ENCODE measurements at regions not wholly inside any gene's neighbourhood (a gene's known extent, or its start where the extent isn't known, plus 50 kb on each side); places are given as distances from the start of the nearest gene placed in this dataset.

DNA sequence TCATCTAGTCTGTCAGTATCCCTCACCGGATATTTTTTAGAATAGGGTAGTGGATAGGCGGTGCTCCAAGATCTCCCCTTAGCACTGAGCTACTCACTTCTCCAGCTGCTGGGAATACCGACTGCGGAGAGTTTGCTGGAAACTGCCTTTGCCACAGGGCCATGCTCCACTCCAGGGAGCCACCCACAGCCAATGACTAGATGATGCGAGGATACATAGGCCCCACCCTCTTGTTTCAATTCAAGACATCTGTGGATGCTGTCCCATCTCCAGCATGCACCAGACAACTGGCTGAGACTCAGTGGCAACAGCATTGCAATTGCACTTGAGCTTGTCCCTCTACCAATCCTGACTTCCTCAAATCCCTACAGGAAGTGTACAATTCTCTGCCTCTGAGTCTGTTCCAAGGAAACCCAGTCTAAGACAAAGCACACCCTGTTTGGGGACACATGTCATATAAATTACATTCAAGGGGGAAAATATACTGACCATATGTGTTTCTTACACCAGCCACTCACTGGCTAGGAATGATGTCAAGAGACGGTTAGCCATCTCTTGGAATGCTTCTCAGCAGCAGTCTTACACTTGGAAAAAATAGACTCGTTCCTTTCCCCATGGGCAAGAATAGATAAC is 312.6 kb upstream of the KIF2A start:
- H3K23me2 ChIP-seq (ENCODE audit: low read depth, low read length), result no peaks in the 10 kb centered on the region
- ChIA-PET CTCF (ENCODE audit: partially characterized antibody) (interaction anchor here (0.7 to 1.3 kb wide), 2 partner anchors 12 to 23 kb away, joined by 3 read pairs; no protein-coding TSS in a partner anchor), POLR2A (ENCODE audit: partially characterized antibody) (no interaction called here)
- no peak overlapping the region for H4K8ac ChIP-seq (ENCODE audit: extremely low read depth, insufficient read depth, low read length)
- no peak overlapping the region for H4K91ac ChIP-seq (replicated peaks; ENCODE audit: insufficient read length, low read length)
- H2BK15ac ChIP-seq (ENCODE audit: low read length), result no peak overlapping the region
- H2AFZ ChIP-seq (ENCODE audit: low read length), result 0 out of 2 replicates have a peak overlapping the region, but pooled peaks have one; percentile 34
- no peak overlapping the region for H2BK5ac ChIP-seq (ENCODE audit: low read depth, low read length)
- H4K5ac ChIP-seq (ENCODE audit: insufficient read length, low read depth, low read length), result no peak overlapping the region
- H2AK5ac ChIP-seq (ENCODE audit: low read depth, low read length), result no peak overlapping the region
- H2BK20ac ChIP-seq (ENCODE audit: low read length), result no peak overlapping the region
- H3K79me2 ChIP-seq (ENCODE audit: control insufficient read depth in 1 of 2, insufficient read depth in 2 of 2, low read length in 2 of 2), result no peaks in the 10 kb centered on the region
- 93% methylated on average over 7 of the region's 7 CpGs; no CpG with 5 or more reads in 1 of the 2 experiments for WGBS, 2 experiments (ENCODE audit: extremely low coverage in 1 of 2, insufficient coverage in 1 of 2, insufficient read length in 1 of 2, insufficient replicate concordance in 2 of 2, low coverage in 1 of 2, low lambda C conversion rate in 2 of 2, missing lambda C conversion rate in 1 of 2)
- no peak overlapping the region for H3K14ac ChIP-seq (ENCODE audit: insufficient read length)
- no peak overlapping the region for H3K9ac ChIP-seq (replicated peaks in 1 of 4; ENCODE audit: extremely low read depth in 1 of 4, low read depth in 3 of 4, low read length in 3 of 4)
- no peaks in the 10 kb centered on the region for H3K4me1 ChIP-seq (replicated peaks in 1 of 4; ENCODE audit: control insufficient read depth in 3 of 4, insufficient read depth in 4 of 4, low read length in 3 of 4)
- no peak overlapping the region for H3K4ac ChIP-seq (replicated peaks; ENCODE audit: insufficient read length, low read depth, low read length)
- H3K18ac ChIP-seq (ENCODE audit: extremely low read depth, low read length), result peak overlapping the region; percentile 53; the same call in 1 of the 2 replicates
- H2BK12ac ChIP-seq (ENCODE audit: low read depth, low read length), result no peak overlapping the region
- no peak overlapping the region for H3K23ac ChIP-seq (ENCODE audit: insufficient read length)
- no peaks in the 10 kb centered on the region for H4K20me1 ChIP-seq (replicated peaks in 1 of 2; ENCODE audit: control insufficient read depth in 1 of 2, insufficient read depth in 2 of 2, low read length in 2 of 2)
- H3K56ac ChIP-seq (replicated peaks; ENCODE audit: insufficient read length, low read depth, low read length), result no peak overlapping the region
- no peak for DNase-seq (ENCODE audit: low read depth in 1 of 2, low spot score in 2 of 2)
- H2BK120ac ChIP-seq (replicated peaks; ENCODE audit: low read depth, low read length), result no peak overlapping the region
- no peaks in the 10 kb centered on the region for H3K27me3 ChIP-seq (replicated peaks in 1 of 4; ENCODE audit: control insufficient read depth in 3 of 4, extremely low read depth in 1 of 4, insufficient read depth in 3 of 4, low read length in 3 of 4)
- no peak for FAIRE-seq
- no peak overlapping the region for H3K4me3 ChIP-seq (ENCODE audit: extremely low read depth in 1 of 4, insufficient read depth in 2 of 4, low read depth in 3 of 4, low read length in 4 of 4)
- H3K79me1 ChIP-seq (ENCODE audit: low read depth, low read length), result no peaks in the 10 kb centered on the region
- no peak overlapping the region for H3K4me2 ChIP-seq (ENCODE audit: insufficient read depth in 1 of 2, low read depth in 2 of 2, low read length in 2 of 2)
- H3K36me3 ChIP-seq (ENCODE audit: control insufficient read depth in 2 of 4, insufficient read depth in 4 of 4, low read length in 3 of 4), result no peaks in the 10 kb centered on the region
- no peaks in the 10 kb centered on the region for H3K9me3 ChIP-seq (ENCODE audit: insufficient read depth in 2 of 2, low read depth in 1 of 2, low read length in 1 of 2)
- no peak overlapping the region for H3K27ac ChIP-seq (ENCODE audit: low read depth, low read length)
- TF ChIP-seq, protein P1, sequence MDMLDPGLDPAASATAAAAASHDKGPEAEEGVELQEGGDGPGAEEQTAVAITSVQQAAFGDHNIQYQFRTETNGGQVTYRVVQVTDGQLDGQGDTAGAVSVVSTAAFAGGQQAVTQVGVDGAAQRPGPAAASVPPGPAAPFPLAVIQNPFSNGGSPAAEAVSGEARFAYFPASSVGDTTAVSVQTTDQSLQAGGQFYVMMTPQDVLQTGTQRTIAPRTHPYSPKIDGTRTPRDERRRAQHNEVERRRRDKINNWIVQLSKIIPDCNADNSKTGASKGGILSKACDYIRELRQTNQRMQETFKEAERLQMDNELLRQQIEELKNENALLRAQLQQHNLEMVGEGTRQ (IDR thresholded peaks at IDR 0.05; ENCODE audit: low read length), result no peak
- TF ChIP-seq SIRT6 (IDR thresholded peaks at IDR 0.05; ENCODE audit: low read length), result no peak
- no peak for TF ChIP-seq RXRA (IDR thresholded peaks at IDR 0.05; ENCODE audit: insufficient read depth, low read depth, low read length)
- no peak for TF ChIP-seq MAFK (IDR thresholded peaks at IDR 0.05; ENCODE audit: low read depth, low read length)
- TF ChIP-seq POU5F1 (IDR thresholded peaks at IDR 0.05; ENCODE audit: low read depth, low read length), result no peak
